Gastroesophageal sphincter (tissue), 4 donors: ENCODE measurements at regions not wholly inside any gene's neighbourhood (a gene's known extent, or its start where the extent isn't known, plus 50 kb on each side); places are given as distances from the start of the nearest gene placed in this dataset.
"Not testable (repeated sequence)": the region's sequence is repeated elsewhere in the genome, so short reads cannot be mapped to it uniquely, and the experiment has no call there.

Source experiments
- ATAC-seq: fragments of 150-250 bp; one replicate; pipeline ENCODE4 v1.9.1; 2016; ENCODE audit warnings: mild to moderate bottlenecking, moderate library complexity
- H3K27ac ChIP-seq, 4 donors: fragments of 200-600 bp; sonication (generic) in 3 of 4; 1 replicate in 3 of 4; 2 replicates in 1 of 4; pipeline ENCODE4 v1.5.1; 2016 to 2019
- H3K27me3 ChIP-seq: fragments of 200-600 bp; sonication (generic); one replicate; pipeline ENCODE4 v1.5.1; 2019
- H3K36me3 ChIP-seq, 2 donors: fragments of 200-600 bp; sonication (generic); one replicate each; pipeline ENCODE4 v1.5.1; 2019; ENCODE audit warnings: control low read depth in 1 of 2
- H3K4me1 ChIP-seq, 3 donors: fragments of 200-600 bp; sonication (generic); 1 replicate in 2 of 3; 2 replicates in 1 of 3; pipeline ENCODE4 v1.5.1; 2016 to 2019; ENCODE audit warnings: control low read depth in 2 of 3
- H3K4me3 ChIP-seq, 2 donors: fragments of 200-600 bp; sonication (generic); one replicate each; pipeline ENCODE4 v1.5.1; 2019; ENCODE audit warnings: mild to moderate bottlenecking in 1 of 2, moderate library complexity in 1 of 2
- H3K9me3 ChIP-seq, 3 donors: fragments of 200-600 bp; sonication (generic); one replicate each; pipeline ENCODE4 v1.5.1; 2017 to 2019; ENCODE audit warnings: control low read depth in 2 of 3
- EP300 ChIP-seq: sonication (generic); formaldehyde crosslinking; IDR thresholded peaks from one replicate; pipeline ENCODE4 v1.6.1; 2017; ENCODE audit warnings: antibody characterized with exemption, mild to moderate bottlenecking
- POLR2A ChIP-seq, 2 donors: fragments of 450-650 bp; IDR thresholded peaks; one replicate each; pipeline ENCODE4 v1.6.1; 2017; ENCODE audit warnings: antibody characterized with exemption in 2 of 2, mild to moderate bottlenecking in 2 of 2, moderate library complexity in 1 of 2
- POLR2AphosphoS5 ChIP-seq: sonication (generic); formaldehyde crosslinking; IDR thresholded peaks from one replicate; pipeline ENCODE4 v1.6.1; 2017; ENCODE audit warnings: antibody characterized with exemption
- WGBS, 2 donors: methylation state at CpG; one replicate each; pipeline ENCODE4 v1.1.5; 2018; ENCODE audit warnings: low coverage in 1 of 2; 5-methylcytosine and 5-hydroxymethylcytosine counted together
- TF ChIP-seq, protein P1 (sequence below), 4 experiments: fragments of 200-600 bp in 2 of 4; fragments of 450-650 bp in 2 of 4; sonication (generic) in 1 of 4; IDR thresholded peaks; one replicate each; pipeline ENCODE4 v1.5.1; 2017 to 2019; ENCODE audit warnings: antibody characterized with exemption in 4 of 4, mild to moderate bottlenecking in 2 of 4, moderate library complexity in 2 of 4

DNA sequence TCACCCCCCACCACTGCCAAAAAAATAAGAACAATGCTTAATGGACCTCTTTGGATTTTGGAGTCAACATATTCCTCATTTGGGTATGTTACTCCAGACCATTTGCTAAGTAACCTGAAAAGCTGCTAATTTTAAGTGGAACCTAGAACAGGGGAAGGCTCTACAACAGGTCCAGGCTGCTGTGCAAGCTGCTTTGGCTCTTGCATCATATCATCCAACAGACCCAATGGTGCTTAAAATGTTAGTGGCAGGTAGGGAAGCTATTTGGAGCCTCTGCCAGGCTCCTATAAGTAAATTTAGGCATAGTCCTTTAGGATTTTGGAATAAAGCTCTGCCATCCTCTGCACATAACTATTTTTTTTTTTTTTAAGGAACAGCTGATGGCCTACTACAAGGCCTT lies 132.2 kb upstream of the PMCH start:
- H3K27ac ChIP-seq = no peak overlapping the region
- H3K9me3 ChIP-seq = no peaks in the 10 kb centered on the region
- no peak overlapping the region for H3K4me3 ChIP-seq
- H3K27me3 ChIP-seq = no peaks in the 10 kb centered on the region
- H3K36me3 ChIP-seq = no peaks in the 10 kb centered on the region
- TF ChIP-seq POLR2A (IDR thresholded peaks at IDR 0.05) = no peak
- TF ChIP-seq, protein P1, sequence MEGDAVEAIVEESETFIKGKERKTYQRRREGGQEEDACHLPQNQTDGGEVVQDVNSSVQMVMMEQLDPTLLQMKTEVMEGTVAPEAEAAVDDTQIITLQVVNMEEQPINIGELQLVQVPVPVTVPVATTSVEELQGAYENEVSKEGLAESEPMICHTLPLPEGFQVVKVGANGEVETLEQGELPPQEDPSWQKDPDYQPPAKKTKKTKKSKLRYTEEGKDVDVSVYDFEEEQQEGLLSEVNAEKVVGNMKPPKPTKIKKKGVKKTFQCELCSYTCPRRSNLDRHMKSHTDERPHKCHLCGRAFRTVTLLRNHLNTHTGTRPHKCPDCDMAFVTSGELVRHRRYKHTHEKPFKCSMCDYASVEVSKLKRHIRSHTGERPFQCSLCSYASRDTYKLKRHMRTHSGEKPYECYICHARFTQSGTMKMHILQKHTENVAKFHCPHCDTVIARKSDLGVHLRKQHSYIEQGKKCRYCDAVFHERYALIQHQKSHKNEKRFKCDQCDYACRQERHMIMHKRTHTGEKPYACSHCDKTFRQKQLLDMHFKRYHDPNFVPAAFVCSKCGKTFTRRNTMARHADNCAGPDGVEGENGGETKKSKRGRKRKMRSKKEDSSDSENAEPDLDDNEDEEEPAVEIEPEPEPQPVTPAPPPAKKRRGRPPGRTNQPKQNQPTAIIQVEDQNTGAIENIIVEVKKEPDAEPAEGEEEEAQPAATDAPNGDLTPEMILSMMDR (IDR thresholded peaks at IDR 0.05) = no peak
- no peak for TF ChIP-seq POLR2AphosphoS5
- TF ChIP-seq EP300 = no peak
- H3K4me1 ChIP-seq = no peaks in the 10 kb centered on the region
- ATAC-seq = no peak

DNA sequence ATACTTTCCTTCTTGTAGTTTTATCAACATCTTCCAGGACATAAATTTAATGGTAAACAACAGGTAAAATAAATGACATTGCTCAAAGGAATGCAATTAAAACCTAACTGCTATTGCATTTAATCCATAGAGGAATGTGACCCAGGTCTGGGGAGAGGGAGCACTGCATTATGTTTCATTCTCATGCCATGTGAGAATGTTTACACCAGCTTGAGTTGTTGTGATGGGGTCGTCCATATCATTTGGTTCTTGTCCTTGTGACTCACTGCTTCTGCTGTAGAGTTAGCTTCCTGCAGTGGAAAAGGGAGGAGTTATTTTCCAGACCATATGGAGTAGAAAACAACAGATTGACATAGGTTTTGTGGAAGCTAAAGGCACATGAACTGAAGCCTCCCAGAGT lies 129.3 kb upstream of the PMCH start:
- Histone ChIP-seq H3K4me3 (no peak overlapping the region), H3K27me3 (no peaks in the 10 kb centered on the region), H3K9me3 (no peaks in the 10 kb centered on the region), H3K36me3 (no peaks in the 10 kb centered on the region), H3K27ac (no peak overlapping the region), H3K4me1 (no peaks in the 10 kb centered on the region)
- ATAC-seq = no peak
- WGBS, 2 donors = 14 to 60% methylated on average over 1 of the region's 1 CpG
- TF ChIP-seq POLR2A (IDR thresholded peaks at IDR 0.05) (no peak), POLR2AphosphoS5 (no peak), EP300 (no peak)
- TF ChIP-seq, protein P1 (IDR thresholded peaks at IDR 0.05) = no peak

DNA sequence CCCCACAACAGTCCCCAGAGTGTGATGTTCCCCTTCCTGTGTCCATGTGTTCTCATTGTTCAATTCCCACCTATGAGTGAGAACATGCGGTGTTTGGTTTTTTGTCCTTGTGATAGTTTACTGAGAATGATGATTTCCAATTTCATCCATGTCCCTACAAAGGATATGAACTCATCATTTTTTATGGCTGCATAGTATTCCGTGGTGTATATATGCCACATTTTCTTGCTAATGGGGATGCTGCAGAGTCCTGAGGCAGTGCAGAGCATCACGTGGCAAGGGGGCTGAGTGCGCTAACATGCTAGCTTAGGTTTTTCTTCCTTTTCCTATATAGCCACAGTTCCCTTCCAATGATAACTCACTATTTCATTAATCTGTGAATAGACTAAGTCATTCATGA lies 127.5 kb upstream of the PMCH start:
- not testable (repeated sequence) for H3K27ac ChIP-seq, ATAC-seq, H3K4me1 ChIP-seq, H3K27me3 ChIP-seq, H3K4me3 ChIP-seq, H3K36me3 ChIP-seq, H3K9me3 ChIP-seq
- WGBS, 2 donors = 67 to 89% methylated on average over 1 to 4 of the region's 4 CpGs

DNA sequence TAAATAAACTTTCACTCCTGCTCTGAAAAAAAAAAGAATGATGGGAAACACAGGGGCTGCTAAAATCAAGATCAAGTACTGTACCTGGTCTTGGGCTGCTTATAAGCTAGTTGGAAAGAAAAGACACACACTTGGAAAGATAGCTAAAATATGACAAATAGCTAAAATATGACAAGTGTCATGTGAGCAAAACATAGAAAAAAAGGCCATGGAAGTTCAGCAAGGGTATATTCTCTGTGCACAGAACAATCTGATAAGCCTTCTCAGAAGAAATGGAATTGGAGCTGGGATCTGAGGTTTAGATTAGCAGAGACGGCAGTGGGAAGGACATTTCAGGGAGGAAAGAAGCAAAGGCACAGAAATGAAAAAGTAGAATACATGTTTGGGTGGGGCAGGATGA lies 126.2 kb upstream of the PMCH start:
- no peak for ATAC-seq
- H3K27me3 ChIP-seq = no peaks in the 10 kb centered on the region
- H3K27ac ChIP-seq = no peak overlapping the region
- H3K9me3 ChIP-seq = no peaks in the 10 kb centered on the region
- H3K4me3 ChIP-seq = no peak overlapping the region
- 83% methylated on average over 1 of the region's 1 CpG; no CpG with 5 or more reads in 1 of the 2 donors for WGBS, 2 donors
- TF ChIP-seq, protein P1 (IDR thresholded peaks at IDR 0.05) = no peak
- TF ChIP-seq POLR2A (IDR thresholded peaks at IDR 0.05) (no peak), EP300 (no peak), POLR2AphosphoS5 (no peak)
- H3K36me3 ChIP-seq = no peaks in the 10 kb centered on the region
- no peaks in the 10 kb centered on the region for H3K4me1 ChIP-seq

DNA sequence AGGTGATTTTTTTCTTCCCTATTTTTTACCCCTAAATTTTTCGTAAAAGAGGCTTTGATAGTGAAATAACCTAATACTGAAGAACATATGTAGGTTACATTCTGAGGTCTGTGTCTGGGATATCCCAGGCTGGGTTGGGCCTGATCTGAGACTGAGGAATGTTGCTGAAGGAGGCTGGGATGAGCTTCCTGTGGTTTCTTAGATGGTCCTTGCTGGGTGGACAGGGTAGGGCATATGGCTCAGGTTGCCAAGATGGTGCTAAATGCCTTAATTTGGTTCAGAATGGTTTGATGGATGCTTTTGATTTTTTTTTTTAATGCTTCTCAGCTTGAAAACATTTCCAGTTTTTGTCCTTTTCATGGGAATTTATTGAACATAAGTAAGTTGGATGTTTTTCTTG lies 124.6 kb upstream of the PMCH start:
- Histone ChIP-seq H3K27me3 (no peaks in the 10 kb centered on the region), H3K27ac (no peak overlapping the region), H3K36me3 (no peaks in the 10 kb centered on the region), H3K4me3 (no peak overlapping the region), H3K4me1 (no peaks in the 10 kb centered on the region), H3K9me3 (no peaks in the 10 kb centered on the region)
- WGBS, 2 donors = 90 to 91% methylated on average over 1 of the region's 1 CpG
- TF ChIP-seq, protein P1 (IDR thresholded peaks at IDR 0.05) = no peak
- no peak for TF ChIP-seq POLR2AphosphoS5
- no peak for TF ChIP-seq EP300
- TF ChIP-seq POLR2A (IDR thresholded peaks at IDR 0.05) = no peak
- ATAC-seq = no peak
